SK-N-SH (cell line): ENCODE measurements at regions not wholly inside any gene's neighbourhood (a gene's known extent, or its start where the extent isn't known, plus 50 kb on each side); places are given as distances from the start of the nearest gene placed in this dataset.
"Not testable (repeated sequence)": the region's sequence is repeated elsewhere in the genome, so short reads cannot be mapped to it uniquely, and the experiment has no call there.

Experiments
- CTCF ChIP-seq: fragments of 200-600 bp; sonication (generic); IDR thresholded peaks from 2 replicates; pipeline ENCODE4 v1.6.1; 2017; ENCODE audit warnings: antibody characterized with exemption, mild to moderate bottlenecking, moderate library complexity
- ELF1 ChIP-seq: IDR thresholded peaks from 2 replicates; pipeline ENCODE4 v1.4.0; 2012
- EP300 ChIP-seq, 2 experiments: IDR thresholded peaks; 2 replicates each; pipeline versions ENCODE4 v1.4.0 to v1.6.1; 2012; ENCODE audit warnings: borderline replicate concordance in 1 of 2, low read depth in 1 of 2, low read length in 1 of 2
- FOXM1 ChIP-seq: IDR thresholded peaks from 2 replicates; pipeline ENCODE4 v1.4.0; 2012; ENCODE audit warnings: low read depth, mild to moderate bottlenecking
- MEF2A ChIP-seq: IDR thresholded peaks from 2 replicates; pipeline ENCODE4 v1.4.0; 2012; ENCODE audit warnings: low read depth, borderline replicate concordance
- NRF1 ChIP-seq: IDR thresholded peaks from 2 replicates; pipeline ENCODE4 v1.6.1; 2012; ENCODE audit warnings: low read depth, mild to moderate bottlenecking, low read length
- POLR2AphosphoS5 ChIP-seq: IDR thresholded peaks from 2 replicates; pipeline ENCODE4 v1.6.1; 2012; ENCODE audit warnings: low read depth, low read length
- RAD21 ChIP-seq: IDR thresholded peaks from 2 replicates; pipeline ENCODE4 v1.6.1; 2012; ENCODE audit warnings: mild to moderate bottlenecking, low read length
- USF2 ChIP-seq: fragments of 150-350 bp; IDR thresholded peaks from 2 replicates; pipeline ENCODE4 v1.6.1; 2017; ENCODE audit warnings: antibody characterized with exemption, low read length, low read depth, borderline replicate concordance

- not testable (repeated sequence) for TF ChIP-seq CTCF; FOXM1; POLR2AphosphoS5; MEF2A; RAD21; ELF1; EP300 (IDR thresholded peaks at IDR 0.05; ENCODE audit: borderline replicate concordance in 1 of 2, low read depth in 1 of 2, low read length in 1 of 2); NRF1; USF2
Measured at GRCh38 chr1:223951551-223951950, 105.8 kb upstream of the TP53BP2 start.
